ENCODE measurements at regions not wholly inside any gene's neighbourhood (a gene's known extent, or its start where the extent isn't known, plus 50 kb on each side); places are given as distances from the start of the nearest gene placed in this dataset.

GRCh38 chr3:107275511-107275910, 101.7 kb upstream of the CCDC54 start:
- TF ChIP-seq CTCF (IDR thresholded peaks at IDR 0.05; ENCODE audit: low read depth, low read length) = no peak

GRCh38 chr3:107283948-107284347, 93.3 kb upstream of the CCDC54 start:
- no peak for TF ChIP-seq CTCF (IDR thresholded peaks at IDR 0.05; ENCODE audit: low read depth, low read length)

More at GRCh38 chr3:107275511-107275910, 101.7 kb upstream of the CCDC54 start:
- no peak for DNase-seq (ENCODE audit: extremely low read depth, low read depth)

GRCh38 chr3:107284612-107285011, 92.6 kb upstream of the CCDC54 start:
- no peak for DNase-seq (ENCODE audit: extremely low read depth, low read depth)
- TF ChIP-seq CTCF (IDR thresholded peaks at IDR 0.05; ENCODE audit: low read depth, low read length) = no peak

More at GRCh38 chr3:107283948-107284347, 93.3 kb upstream of the CCDC54 start:
- no peak for DNase-seq (ENCODE audit: extremely low read depth, low read depth)

- no peak for TF ChIP-seq CTCF (IDR thresholded peaks at IDR 0.05; ENCODE audit: low read depth, low read length)
- no peak for DNase-seq (ENCODE audit: extremely low read depth, low read depth)
Measured at GRCh38 chr3:107285197-107285596, 92.0 kb upstream of the CCDC54 start.

GRCh38 chr3:107289354-107289753, 87.9 kb upstream of the CCDC54 start:
- no peak for TF ChIP-seq CTCF (IDR thresholded peaks at IDR 0.05; ENCODE audit: low read depth, low read length)
- no peak for DNase-seq (ENCODE audit: extremely low read depth, low read depth)

GRCh38 chr3:107294117-107294516, 83.1 kb upstream of the CCDC54 start:
- DNase-seq (ENCODE audit: extremely low read depth, low read depth) = no peak
- TF ChIP-seq CTCF (IDR thresholded peaks at IDR 0.05; ENCODE audit: low read depth, low read length) = no peak

- DNase-seq (ENCODE audit: extremely low read depth, low read depth) = no peak
- no peak for TF ChIP-seq CTCF (IDR thresholded peaks at IDR 0.05; ENCODE audit: low read depth, low read length)
Measured at GRCh38 chr3:107297597-107297996, 79.6 kb upstream of the CCDC54 start.
